ENCODE measurements at regions not wholly inside any gene's neighbourhood (a gene's known extent, or its start where the extent isn't known, plus 50 kb on each side); places are given as distances from the start of the nearest gene placed in this dataset.

DNA sequence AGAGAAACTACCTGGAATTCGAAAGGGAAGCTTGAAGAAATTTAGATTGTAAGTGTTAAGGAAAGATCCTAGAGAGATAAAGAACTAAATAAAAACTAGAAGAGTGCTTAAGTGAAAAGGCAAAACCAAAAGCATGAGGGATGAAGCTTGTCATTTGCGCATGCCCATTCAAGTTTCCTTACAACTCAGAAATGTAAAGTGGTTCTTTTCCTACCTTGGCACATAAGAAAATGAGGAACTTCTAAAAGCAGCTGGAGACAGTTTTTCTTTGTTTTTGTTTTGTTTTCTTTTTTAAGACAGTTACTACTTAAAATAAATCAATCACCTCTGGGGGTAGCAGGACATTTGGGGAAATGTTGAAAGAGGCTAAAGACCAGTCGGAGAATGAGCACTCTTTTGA, 1304.4 kb upstream of the PCDH7 start:
- ChIA-PET CTCF (no interaction called here), POLR2A (no interaction called here)
- ATAC-seq (no peak), DNase-seq (ENCODE audit: low read depth, low spot score) (no peak)
- in situ Hi-C loops (cut with HindIII; ENCODE audit: low pct_unique_long_range_greater_than_20kb, low sequenced_read_pairs) (no loop called here), intact Hi-C loops (cut with micrococcal nuclease; ENCODE audit: unreplicated experiment) (no loop called here)
- Histone ChIP-seq H3K27me3 (ENCODE audit: control insufficient read depth, insufficient read depth, low read length) (no peaks in the 10 kb centered on the region), H3K9me3 (ENCODE audit: control insufficient read depth, insufficient read depth, low read depth, low read length) (no peaks in the 10 kb centered on the region), H3K4me3 (ENCODE audit: low read depth in 2 of 2, low read length in 2 of 2) (no peak overlapping the region), H3K27ac (ENCODE audit: low read length) (no peak overlapping the region), H3K4me1 (ENCODE audit: control insufficient read depth, insufficient read depth, low read length) (no peaks in the 10 kb centered on the region), H3K36me3 (ENCODE audit: control insufficient read depth, insufficient read depth, low read length) (no peaks in the 10 kb centered on the region)
- TF ChIP-seq, protein P1, sequence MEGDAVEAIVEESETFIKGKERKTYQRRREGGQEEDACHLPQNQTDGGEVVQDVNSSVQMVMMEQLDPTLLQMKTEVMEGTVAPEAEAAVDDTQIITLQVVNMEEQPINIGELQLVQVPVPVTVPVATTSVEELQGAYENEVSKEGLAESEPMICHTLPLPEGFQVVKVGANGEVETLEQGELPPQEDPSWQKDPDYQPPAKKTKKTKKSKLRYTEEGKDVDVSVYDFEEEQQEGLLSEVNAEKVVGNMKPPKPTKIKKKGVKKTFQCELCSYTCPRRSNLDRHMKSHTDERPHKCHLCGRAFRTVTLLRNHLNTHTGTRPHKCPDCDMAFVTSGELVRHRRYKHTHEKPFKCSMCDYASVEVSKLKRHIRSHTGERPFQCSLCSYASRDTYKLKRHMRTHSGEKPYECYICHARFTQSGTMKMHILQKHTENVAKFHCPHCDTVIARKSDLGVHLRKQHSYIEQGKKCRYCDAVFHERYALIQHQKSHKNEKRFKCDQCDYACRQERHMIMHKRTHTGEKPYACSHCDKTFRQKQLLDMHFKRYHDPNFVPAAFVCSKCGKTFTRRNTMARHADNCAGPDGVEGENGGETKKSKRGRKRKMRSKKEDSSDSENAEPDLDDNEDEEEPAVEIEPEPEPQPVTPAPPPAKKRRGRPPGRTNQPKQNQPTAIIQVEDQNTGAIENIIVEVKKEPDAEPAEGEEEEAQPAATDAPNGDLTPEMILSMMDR (IDR thresholded peaks at IDR 0.05): no peak
- BruUV-seq (replicated peaks): no TSS peak

DNA sequence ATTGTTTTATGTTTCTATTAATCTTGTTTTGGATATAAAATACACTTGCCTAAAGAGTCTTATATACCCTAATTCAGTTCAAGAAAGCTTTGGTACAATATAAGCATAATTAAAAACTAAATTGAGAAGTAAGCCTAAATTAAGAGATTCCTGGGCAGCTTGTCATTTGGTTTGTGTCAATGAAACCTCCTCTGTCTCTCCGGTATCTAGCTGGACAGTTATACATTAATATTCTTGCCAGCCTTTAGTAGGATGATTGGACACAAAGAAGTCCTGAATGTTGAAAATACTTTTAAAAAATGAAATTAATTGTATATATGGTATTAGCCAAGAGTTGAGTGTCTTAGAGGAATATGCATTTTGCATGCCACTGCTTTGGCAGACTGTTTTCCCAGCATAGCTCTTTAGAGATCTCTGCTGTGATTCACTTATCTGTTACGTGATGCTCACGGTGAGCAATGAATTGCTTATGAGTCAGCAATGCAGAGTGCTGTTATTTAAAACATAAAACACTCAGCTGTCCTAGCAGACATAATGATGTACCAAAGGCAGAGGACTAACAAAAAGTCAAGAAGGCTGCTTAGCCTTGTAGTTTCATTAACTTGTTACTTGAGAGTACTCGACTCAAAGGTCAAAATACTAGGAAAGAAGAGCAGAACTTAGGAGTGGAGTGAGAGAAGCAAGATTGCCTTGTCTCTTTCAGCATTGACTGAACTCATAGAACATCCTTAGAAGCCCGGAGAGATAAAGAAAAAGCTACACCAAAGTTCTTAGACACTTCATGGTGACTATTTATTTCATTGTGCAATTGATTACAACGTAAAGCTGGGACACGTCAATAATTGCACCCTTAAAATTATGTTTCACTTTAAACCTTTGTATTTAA, 1296.1 kb upstream of the PCDH7 start:
- Histone ChIP-seq H3K27ac (ENCODE audit: low read length) (no peak overlapping the region), H3K27me3 (ENCODE audit: control insufficient read depth, insufficient read depth, low read length) (no peaks in the 10 kb centered on the region), H3K9me3 (ENCODE audit: control insufficient read depth, insufficient read depth, low read depth, low read length) (no peaks in the 10 kb centered on the region), H3K4me3 (ENCODE audit: low read depth in 2 of 2, low read length in 2 of 2) (no peak overlapping the region; a peak in 1 of 4 replicates), H3K36me3 (ENCODE audit: control insufficient read depth, insufficient read depth, low read length) (no peaks in the 10 kb centered on the region), H3K4me1 (ENCODE audit: control insufficient read depth, insufficient read depth, low read length) (no peaks in the 10 kb centered on the region)
- POLR2A ChIA-PET: no interaction called here
- TF ChIP-seq SIN3A (IDR thresholded peaks at IDR 0.05; ENCODE audit: borderline replicate concordance, insufficient read depth, low read depth, low read length) (no peak), POLR2AphosphoS5 (IDR thresholded peaks at IDR 0.05; ENCODE audit: low read depth, low read length) (no peak), TCF7L2 (IDR thresholded peaks at IDR 0.05; ENCODE audit: low read depth, low read length) (no peak)
- TF ChIP-seq, protein P2, sequence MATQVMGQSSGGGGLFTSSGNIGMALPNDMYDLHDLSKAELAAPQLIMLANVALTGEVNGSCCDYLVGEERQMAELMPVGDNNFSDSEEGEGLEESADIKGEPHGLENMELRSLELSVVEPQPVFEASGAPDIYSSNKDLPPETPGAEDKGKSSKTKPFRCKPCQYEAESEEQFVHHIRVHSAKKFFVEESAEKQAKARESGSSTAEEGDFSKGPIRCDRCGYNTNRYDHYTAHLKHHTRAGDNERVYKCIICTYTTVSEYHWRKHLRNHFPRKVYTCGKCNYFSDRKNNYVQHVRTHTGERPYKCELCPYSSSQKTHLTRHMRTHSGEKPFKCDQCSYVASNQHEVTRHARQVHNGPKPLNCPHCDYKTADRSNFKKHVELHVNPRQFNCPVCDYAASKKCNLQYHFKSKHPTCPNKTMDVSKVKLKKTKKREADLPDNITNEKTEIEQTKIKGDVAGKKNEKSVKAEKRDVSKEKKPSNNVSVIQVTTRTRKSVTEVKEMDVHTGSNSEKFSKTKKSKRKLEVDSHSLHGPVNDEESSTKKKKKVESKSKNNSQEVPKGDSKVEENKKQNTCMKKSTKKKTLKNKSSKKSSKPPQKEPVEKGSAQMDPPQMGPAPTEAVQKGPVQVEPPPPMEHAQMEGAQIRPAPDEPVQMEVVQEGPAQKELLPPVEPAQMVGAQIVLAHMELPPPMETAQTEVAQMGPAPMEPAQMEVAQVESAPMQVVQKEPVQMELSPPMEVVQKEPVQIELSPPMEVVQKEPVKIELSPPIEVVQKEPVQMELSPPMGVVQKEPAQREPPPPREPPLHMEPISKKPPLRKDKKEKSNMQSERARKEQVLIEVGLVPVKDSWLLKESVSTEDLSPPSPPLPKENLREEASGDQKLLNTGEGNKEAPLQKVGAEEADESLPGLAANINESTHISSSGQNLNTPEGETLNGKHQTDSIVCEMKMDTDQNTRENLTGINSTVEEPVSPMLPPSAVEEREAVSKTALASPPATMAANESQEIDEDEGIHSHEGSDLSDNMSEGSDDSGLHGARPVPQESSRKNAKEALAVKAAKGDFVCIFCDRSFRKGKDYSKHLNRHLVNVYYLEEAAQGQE (IDR thresholded peaks at IDR 0.05; ENCODE audit: insufficient read depth in 1 of 2, low read depth in 2 of 2, low read length in 1 of 2): no peak
- TF ChIP-seq, protein P1 (IDR thresholded peaks at IDR 0.05): no peak
- ATAC-seq (peak; percentile 86), DNase-seq (ENCODE audit: low read depth, low spot score) (peak; percentile 61)
- in situ Hi-C loops (cut with HindIII; ENCODE audit: low pct_unique_long_range_greater_than_20kb, low sequenced_read_pairs) (no loop called here), intact Hi-C loops (cut with micrococcal nuclease; ENCODE audit: unreplicated experiment) (no loop called here)
- no TSS peak for BruUV-seq (replicated peaks)
- CTCF ChIA-PET: no interaction called here

Data from Panc1 (cell line).